Gastroesophageal sphincter (tissue), 3 donors: ENCODE measurements at regions not wholly inside any gene's neighbourhood (a gene's known extent, or its start where the extent isn't known, plus 50 kb on each side); places are given as distances from the start of the nearest gene placed in this dataset.

Experiments used
- POLR2A ChIP-seq, 2 donors: fragments of 450-650 bp; IDR thresholded peaks; one replicate each; pipeline ENCODE4 v1.6.1; 2017; ENCODE audit warnings: antibody characterized with exemption in 2 of 2, mild to moderate bottlenecking in 2 of 2, moderate library complexity in 1 of 2
- POLR2AphosphoS5 ChIP-seq: sonication (generic); formaldehyde crosslinking; IDR thresholded peaks from one replicate; pipeline ENCODE4 v1.6.1; 2017; ENCODE audit warnings: antibody characterized with exemption
- TF ChIP-seq, protein P1 (sequence below), 4 experiments: fragments of 200-600 bp in 2 of 4; fragments of 450-650 bp in 2 of 4; sonication (generic) in 1 of 4; IDR thresholded peaks; one replicate each; pipeline ENCODE4 v1.5.1; 2017 to 2019; ENCODE audit warnings: antibody characterized with exemption in 4 of 4, mild to moderate bottlenecking in 2 of 4, moderate library complexity in 2 of 4

DNA sequence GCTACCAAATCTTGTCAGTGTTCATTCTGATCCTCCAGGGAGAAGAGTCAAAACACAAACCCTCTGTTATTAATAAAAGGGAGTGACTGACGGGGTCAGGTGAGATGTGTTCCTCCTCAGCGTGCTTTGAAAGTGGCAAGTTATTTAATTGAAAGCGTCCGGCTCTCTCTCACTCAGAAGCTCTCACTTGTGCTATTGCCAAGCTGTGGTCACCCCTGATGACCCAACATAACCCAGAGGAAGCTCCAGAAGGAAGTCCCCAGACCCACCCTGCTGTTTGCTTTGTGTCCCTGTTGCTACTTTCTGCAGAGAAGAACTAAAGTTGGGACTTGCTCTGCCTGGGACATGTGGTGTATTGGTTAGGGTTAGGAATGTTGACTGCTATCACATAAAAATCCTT lies 235.6 kb downstream of the EDEM1 start:
- TF ChIP-seq, protein P1, sequence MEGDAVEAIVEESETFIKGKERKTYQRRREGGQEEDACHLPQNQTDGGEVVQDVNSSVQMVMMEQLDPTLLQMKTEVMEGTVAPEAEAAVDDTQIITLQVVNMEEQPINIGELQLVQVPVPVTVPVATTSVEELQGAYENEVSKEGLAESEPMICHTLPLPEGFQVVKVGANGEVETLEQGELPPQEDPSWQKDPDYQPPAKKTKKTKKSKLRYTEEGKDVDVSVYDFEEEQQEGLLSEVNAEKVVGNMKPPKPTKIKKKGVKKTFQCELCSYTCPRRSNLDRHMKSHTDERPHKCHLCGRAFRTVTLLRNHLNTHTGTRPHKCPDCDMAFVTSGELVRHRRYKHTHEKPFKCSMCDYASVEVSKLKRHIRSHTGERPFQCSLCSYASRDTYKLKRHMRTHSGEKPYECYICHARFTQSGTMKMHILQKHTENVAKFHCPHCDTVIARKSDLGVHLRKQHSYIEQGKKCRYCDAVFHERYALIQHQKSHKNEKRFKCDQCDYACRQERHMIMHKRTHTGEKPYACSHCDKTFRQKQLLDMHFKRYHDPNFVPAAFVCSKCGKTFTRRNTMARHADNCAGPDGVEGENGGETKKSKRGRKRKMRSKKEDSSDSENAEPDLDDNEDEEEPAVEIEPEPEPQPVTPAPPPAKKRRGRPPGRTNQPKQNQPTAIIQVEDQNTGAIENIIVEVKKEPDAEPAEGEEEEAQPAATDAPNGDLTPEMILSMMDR (IDR thresholded peaks at IDR 0.05): no peak
- TF ChIP-seq POLR2AphosphoS5 (no peak), POLR2A (IDR thresholded peaks at IDR 0.05) (no peak)
